Upper lobe of left lung (tissue), 6 donors: ENCODE measurements at regions not wholly inside any gene's neighbourhood (a gene's known extent, or its start where the extent isn't known, plus 50 kb on each side); places are given as distances from the start of the nearest gene placed in this dataset.

ENCODE experiments used
- ATAC-seq, 2 donors: fragments of 200-7000 bp; cut with Tn5 transposase; one replicate each; pipeline ENCODE4 v1.9.1; 2022; ENCODE audit warnings: mild to moderate bottlenecking in 2 of 2, moderate library complexity in 2 of 2; ENCODE audit not compliant: low FRiP score in 2 of 2
- DNase-seq, 2 donors: peaks; one replicate each; pipeline ENCODE4 v3.0.0-alpha.2; 2019 to 2020
- H3K27ac ChIP-seq, 4 donors: fragments of 200-600 bp; sonication (generic); one replicate each; pipeline ENCODE4 v1.5.1; 2016 to 2019
- H3K27me3 ChIP-seq, 4 donors: fragments of 200-600 bp; sonication (generic); one replicate each; pipeline ENCODE4 v1.5.1; 2017 to 2019
- H3K36me3 ChIP-seq, 4 donors: fragments of 200-600 bp; sonication (generic); one replicate each; pipeline ENCODE4 v1.5.1; 2016 to 2019
- H3K4me1 ChIP-seq, 4 donors: fragments of 200-600 bp; sonication (generic); one replicate each; pipeline ENCODE4 v1.5.1; 2018 to 2019
- H3K4me3 ChIP-seq, 4 donors: fragments of 200-600 bp; sonication (generic); one replicate each; pipeline ENCODE4 v1.5.1; 2017 to 2019; ENCODE audit warnings: mild to moderate bottlenecking in 2 of 4, moderate library complexity in 1 of 4
- H3K9me3 ChIP-seq, 4 donors: fragments of 200-600 bp; sonication (generic); one replicate each; pipeline ENCODE4 v1.5.1; 2018 to 2019
- CTCF ChIP-seq, 6 experiments: fragments of 450-650 bp in 4 of 6; fragments of 200-600 bp in 2 of 6; sonication (generic) in 2 of 6; IDR thresholded peaks; one replicate each; pipeline ENCODE4 v1.5.1; 2016 to 2019; ENCODE audit warnings: antibody characterized with exemption in 6 of 6
- EP300 ChIP-seq, 4 donors: sonication (generic); formaldehyde crosslinking; IDR thresholded peaks; one replicate each; pipeline ENCODE4 v1.5.1; 2017; ENCODE audit warnings: antibody characterized with exemption in 4 of 4, control low read depth in 2 of 4
- POLR2A ChIP-seq, 4 donors: fragments of 450-650 bp; IDR thresholded peaks; one replicate each; pipeline ENCODE4 v1.5.1; 2016 to 2017; ENCODE audit warnings: antibody characterized with exemption in 4 of 4, mild to moderate bottlenecking in 2 of 4
- POLR2AphosphoS5 ChIP-seq, 2 donors: sonication (generic); formaldehyde crosslinking; IDR thresholded peaks; one replicate each; pipeline ENCODE4 v1.5.1; 2017; ENCODE audit warnings: antibody characterized with exemption in 2 of 2
- WGBS, 2 donors: methylation state at CpG; one replicate each; pipeline ENCODE4 v1.1.5; 2017 to 2018; 5-methylcytosine and 5-hydroxymethylcytosine counted together
- donor health status: DM: no; HTN: no; CAD: no; lungs with moderate emphysema.
- donor health status: DM: no; HTN: yes; CAD: no; lungs with severe emphysema.

GRCh38 chr7:15011289-15011688, 108.7 kb upstream of the DGKB start:
- H3K4me3 ChIP-seq = no peak overlapping the region
- TF ChIP-seq POLR2AphosphoS5 (IDR thresholded peaks at IDR 0.05) (no peak), EP300 (IDR thresholded peaks at IDR 0.05) (no peak), CTCF (IDR thresholded peaks at IDR 0.05) (no peak), POLR2A (IDR thresholded peaks at IDR 0.05) (no peak)
- H3K36me3 ChIP-seq = no peaks in the 10 kb centered on the region
- H3K27me3 ChIP-seq = no peaks in the 10 kb centered on the region
- H3K9me3 ChIP-seq = no peaks in the 10 kb centered on the region
- H3K27ac ChIP-seq = no peak overlapping the region
- DNase-seq (no peak), ATAC-seq (no peak)
- H3K4me1 ChIP-seq = peaks cover 0 to 2% (median 0%) of the 10 kb centered on the region in 4 donors
- 48 to 66% methylated on average over 3 of the region's 3 CpGs for WGBS, 2 donors

- Histone ChIP-seq H3K27ac (no peak overlapping the region), H3K4me1 (no peaks in the 10 kb centered on the region), H3K9me3 (no peaks in the 10 kb centered on the region), H3K36me3 (no peaks in the 10 kb centered on the region), H3K4me3 (no peak overlapping the region), H3K27me3 (no peaks in the 10 kb centered on the region)
- DNase-seq = no peak
- WGBS, 2 donors = 73 to 90% methylated on average over 5 of the region's 5 CpGs
- ATAC-seq = no peak
- TF ChIP-seq EP300 (IDR thresholded peaks at IDR 0.05) (no peak), POLR2A (IDR thresholded peaks at IDR 0.05) (no peak), POLR2AphosphoS5 (IDR thresholded peaks at IDR 0.05) (no peak), CTCF (IDR thresholded peaks at IDR 0.05) (no peak)
Measured at GRCh38 chr7:15007507-15007906, 105.0 kb upstream of the DGKB start.

GRCh38 chr7:15005672-15006071, 103.1 kb upstream of the DGKB start:
- 82 to 89% methylated on average over 5 of the region's 5 CpGs for WGBS, 2 donors
- Histone ChIP-seq H3K27ac (no peak overlapping the region), H3K36me3 (no peaks in the 10 kb centered on the region), H3K4me1 (no peaks in the 10 kb centered on the region), H3K9me3 (no peaks in the 10 kb centered on the region), H3K4me3 (no peak overlapping the region), H3K27me3 (no peaks in the 10 kb centered on the region)
- no peak for TF ChIP-seq POLR2AphosphoS5 (IDR thresholded peaks at IDR 0.05)
- TF ChIP-seq CTCF (IDR thresholded peaks at IDR 0.05) = no peak
- no peak for TF ChIP-seq EP300 (IDR thresholded peaks at IDR 0.05)
- no peak for TF ChIP-seq POLR2A (IDR thresholded peaks at IDR 0.05)
- ATAC-seq (no peak), DNase-seq (no peak)

- no peaks in the 10 kb centered on the region for H3K9me3 ChIP-seq
- H3K27ac ChIP-seq = no peak overlapping the region
- no peak for TF ChIP-seq CTCF (IDR thresholded peaks at IDR 0.05)
- TF ChIP-seq EP300 (IDR thresholded peaks at IDR 0.05) = no peak
- no peak for TF ChIP-seq POLR2AphosphoS5 (IDR thresholded peaks at IDR 0.05)
- TF ChIP-seq POLR2A (IDR thresholded peaks at IDR 0.05) = no peak
- H3K4me1 ChIP-seq = no peaks in the 10 kb centered on the region
- no peaks in the 10 kb centered on the region for H3K36me3 ChIP-seq
- H3K4me3 ChIP-seq = no peak overlapping the region
- H3K27me3 ChIP-seq = no peaks in the 10 kb centered on the region
- DNase-seq = no peak
- ATAC-seq = no peak
- WGBS, 2 donors = 58% methylated on average over 1 of the region's 1 CpG
Measured at GRCh38 chr7:15000157-15000556, 97.6 kb upstream of the DGKB start.

GRCh38 chr7:14999331-14999730, 96.8 kb upstream of the DGKB start:
- no peak overlapping the region for H3K27ac ChIP-seq

More at GRCh38 chr7:14999331-14999730, 96.8 kb upstream of the DGKB start:
- Histone ChIP-seq H3K4me3 (no peak overlapping the region), H3K36me3 (no peaks in the 10 kb centered on the region), H3K4me1 (no peaks in the 10 kb centered on the region), H3K27me3 (no peaks in the 10 kb centered on the region), H3K9me3 (no peaks in the 10 kb centered on the region)
- TF ChIP-seq POLR2AphosphoS5 (IDR thresholded peaks at IDR 0.05) (no peak), EP300 (IDR thresholded peaks at IDR 0.05) (no peak), POLR2A (IDR thresholded peaks at IDR 0.05) (no peak), CTCF (IDR thresholded peaks at IDR 0.05) (no peak)
- ATAC-seq = no peak
- 69 to 76% methylated on average over 2 of the region's 2 CpGs for WGBS, 2 donors
- no peak for DNase-seq
